GM12864 (cell line): ENCODE measurements at regions not wholly inside any gene's neighbourhood (a gene's known extent, or its start where the extent isn't known, plus 50 kb on each side); places are given as distances from the start of the nearest gene placed in this dataset.

Experiments used
- DNase-seq: peaks from one replicate; pipeline ENCODE4 v3.0.0-alpha.2; 2011; ENCODE audit warnings: low read depth
- H3K4me3 ChIP-seq: 2 replicates; pipeline ENCODE4 v1.5.1; 2011; ENCODE audit warnings: mild to moderate bottlenecking, low read depth, low read length, control low read depth
- TF ChIP-seq, protein P1 (sequence below): IDR thresholded peaks from 2 replicates; pipeline ENCODE4 v1.5.1; 2011; ENCODE audit warnings: low read depth, mild to moderate bottlenecking, moderate library complexity, low read length, control low read depth, inconsistent platforms; ENCODE audit errors: missing control alignments

DNA sequence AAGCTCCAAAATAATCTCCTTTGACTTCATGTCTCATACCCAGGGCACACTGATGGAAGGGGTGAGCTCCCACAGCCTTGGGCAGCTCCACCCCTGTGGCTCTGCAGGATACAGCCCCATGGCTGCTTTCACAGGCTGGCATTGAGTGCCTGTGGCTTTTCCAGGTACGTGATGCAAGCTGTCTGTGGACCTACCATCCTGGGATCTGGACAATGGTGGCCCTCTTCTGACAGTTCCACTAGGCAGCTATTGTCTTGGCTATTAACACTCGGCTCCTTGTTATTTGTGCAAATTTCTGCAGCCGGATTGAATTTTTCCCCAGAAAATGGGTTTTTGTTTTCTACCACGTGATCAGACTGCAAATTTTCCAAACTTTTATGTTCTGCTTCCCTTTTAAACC lies 634.2 kb downstream of the TSN start:
- TF ChIP-seq, protein P1, sequence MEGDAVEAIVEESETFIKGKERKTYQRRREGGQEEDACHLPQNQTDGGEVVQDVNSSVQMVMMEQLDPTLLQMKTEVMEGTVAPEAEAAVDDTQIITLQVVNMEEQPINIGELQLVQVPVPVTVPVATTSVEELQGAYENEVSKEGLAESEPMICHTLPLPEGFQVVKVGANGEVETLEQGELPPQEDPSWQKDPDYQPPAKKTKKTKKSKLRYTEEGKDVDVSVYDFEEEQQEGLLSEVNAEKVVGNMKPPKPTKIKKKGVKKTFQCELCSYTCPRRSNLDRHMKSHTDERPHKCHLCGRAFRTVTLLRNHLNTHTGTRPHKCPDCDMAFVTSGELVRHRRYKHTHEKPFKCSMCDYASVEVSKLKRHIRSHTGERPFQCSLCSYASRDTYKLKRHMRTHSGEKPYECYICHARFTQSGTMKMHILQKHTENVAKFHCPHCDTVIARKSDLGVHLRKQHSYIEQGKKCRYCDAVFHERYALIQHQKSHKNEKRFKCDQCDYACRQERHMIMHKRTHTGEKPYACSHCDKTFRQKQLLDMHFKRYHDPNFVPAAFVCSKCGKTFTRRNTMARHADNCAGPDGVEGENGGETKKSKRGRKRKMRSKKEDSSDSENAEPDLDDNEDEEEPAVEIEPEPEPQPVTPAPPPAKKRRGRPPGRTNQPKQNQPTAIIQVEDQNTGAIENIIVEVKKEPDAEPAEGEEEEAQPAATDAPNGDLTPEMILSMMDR = no peak
- no peak for DNase-seq
- no peak overlapping the region for H3K4me3 ChIP-seq

- TF ChIP-seq, protein P1 = no peak
- no peak overlapping the region for H3K4me3 ChIP-seq
- DNase-seq = no peak
Measured at GRCh38 chr2:122390406-122390805, 635.0 kb downstream of the TSN start.

GRCh38 chr2:122391726-122392125 lies 636.3 kb downstream of the TSN start:
- TF ChIP-seq, protein P1 = no peak
- no peak overlapping the region for H3K4me3 ChIP-seq
- no peak for DNase-seq

- no peak for DNase-seq
- H3K4me3 ChIP-seq = no peak overlapping the region
Measured at GRCh38 chr2:122395687-122396086, 640.2 kb downstream of the TSN start.

DNA sequence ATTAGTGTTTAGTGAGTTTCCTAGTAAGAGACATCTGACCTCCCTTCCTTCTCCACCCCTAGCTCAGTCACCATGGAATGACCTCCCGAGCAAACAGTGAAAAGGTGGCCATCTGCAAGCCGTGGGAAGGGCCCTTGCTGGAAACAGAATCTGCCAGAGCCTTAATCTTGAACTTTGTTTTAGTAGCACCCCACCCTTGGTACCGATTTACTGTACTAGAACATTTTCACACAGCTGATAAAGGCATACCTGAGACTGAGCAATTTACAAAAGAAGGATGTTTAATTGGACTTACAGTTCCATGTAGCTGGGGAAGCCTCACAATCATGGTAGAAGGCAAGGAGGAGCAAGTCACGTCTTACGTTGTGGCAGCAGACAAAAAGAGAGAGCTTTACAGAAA lies 655.8 kb downstream of the TSN start:
- TF ChIP-seq, protein P1 = no peak
- DNase-seq = no peak
- H3K4me3 ChIP-seq = no peak overlapping the region

More at GRCh38 chr2:122395687-122396086, 640.2 kb downstream of the TSN start:
- TF ChIP-seq, protein P1 = no peak

GRCh38 chr2:122412360-122412759 lies 656.9 kb downstream of the TSN start:
- TF ChIP-seq, protein P1 = no peak
- no peak for DNase-seq
- no peak overlapping the region for H3K4me3 ChIP-seq

DNA sequence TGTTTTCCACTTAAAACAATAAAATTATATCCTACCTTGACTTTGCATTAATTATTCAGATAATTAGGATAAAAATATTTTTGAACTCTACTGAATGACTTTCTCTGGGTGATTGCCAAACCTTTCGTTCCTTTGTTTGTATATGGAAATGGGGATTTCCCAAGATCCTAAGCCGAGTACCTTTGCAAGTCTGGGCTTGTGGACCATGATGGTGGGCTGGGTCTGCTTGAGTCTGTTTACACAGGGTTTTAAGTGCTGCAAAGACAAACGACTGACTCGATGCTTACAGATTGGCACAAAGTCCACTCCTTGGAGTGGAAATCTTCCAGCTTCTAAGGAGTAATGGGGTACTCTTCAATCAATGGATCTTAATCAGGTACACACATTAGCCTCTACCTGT lies 659.5 kb downstream of the TSN start:
- DNase-seq = no peak
- TF ChIP-seq, protein P1 = no peak
- no peak overlapping the region for H3K4me3 ChIP-seq
